HG03060 (cell line): ENCODE measurements at regions not wholly inside any gene's neighbourhood (a gene's known extent, or its start where the extent isn't known, plus 50 kb on each side); places are given as distances from the start of the nearest gene placed in this dataset.
"Not testable (repeated sequence)": the region's sequence is repeated elsewhere in the genome, so short reads cannot be mapped to it uniquely, and the experiment has no call there.

ENCODE experiments used
- ATAC-seq: cut with Tn5 transposase; IDR thresholded peaks from one replicate; pipeline ENCODE4 v1.9.1; 2021; ENCODE audit warnings: low read depth, moderate number of reproducible peaks; ENCODE audit not compliant: unreplicated experiment

GRCh38 chr7:79594671-79595070 is 141.2 kb upstream of the MAGI2 start:
- not testable (repeated sequence) for ATAC-seq

- ATAC-seq: no peak
Observed at GRCh38 chr7:79593866-79594301, 140.4 kb upstream of the MAGI2 start.

- ATAC-seq: no peak
Observed at GRCh38 chr7:79590916-79591623, 137.6 kb upstream of the MAGI2 start.

- no peak for ATAC-seq
Observed at GRCh38 chr7:79590391-79590790, 136.9 kb upstream of the MAGI2 start.

GRCh38 chr7:79570903-79571302 is 117.4 kb upstream of the MAGI2 start:
- ATAC-seq: no peak

GRCh38 chr7:79563821-79564522 is 110.5 kb upstream of the MAGI2 start:
- no peak for ATAC-seq

- no peak for ATAC-seq
Observed at GRCh38 chr7:79555571-79555970, 102.1 kb upstream of the MAGI2 start.

GRCh38 chr7:79553811-79554555 is 100.5 kb upstream of the MAGI2 start:
- no peak for ATAC-seq

GRCh38 chr7:79552463-79552862 is 99.0 kb upstream of the MAGI2 start:
- ATAC-seq: no peak

- ATAC-seq: no peak
Observed at GRCh38 chr7:79548727-79549126, 95.3 kb upstream of the MAGI2 start.

- ATAC-seq: no peak
Observed at GRCh38 chr7:79547132-79547531, 93.7 kb upstream of the MAGI2 start.

GRCh38 chr7:79540592-79540991 is 87.1 kb upstream of the MAGI2 start:
- no peak for ATAC-seq

GRCh38 chr7:79534128-79534527 is 80.7 kb upstream of the MAGI2 start:
- no peak for ATAC-seq

- no peak for ATAC-seq
Observed at GRCh38 chr7:79531905-79532664, 78.6 kb upstream of the MAGI2 start.

- no peak for ATAC-seq
Observed at GRCh38 chr7:79531116-79531515, 77.6 kb upstream of the MAGI2 start.

GRCh38 chr7:79529881-79530235 is 76.4 kb upstream of the MAGI2 start:
- no peak for ATAC-seq

GRCh38 chr7:79529214-79529880 is 75.9 kb upstream of the MAGI2 start:
- no peak for ATAC-seq

GRCh38 chr7:79528421-79528820 is 75.0 kb upstream of the MAGI2 start:
- ATAC-seq: no peak

GRCh38 chr7:79524048-79524447 is 70.6 kb upstream of the MAGI2 start:
- no peak for ATAC-seq

GRCh38 chr7:79523436-79523835 is 70.0 kb upstream of the MAGI2 start:
- ATAC-seq: no peak
